Activated CD8-positive, alpha-beta memory T cell treated with anti-CD3 and anti-CD28 coated beads, Interleukin-2, amount 10 ng/mL, durations not matched to agents 7 days and 5 days (primary cell): ENCODE measurements at regions not wholly inside any gene's neighbourhood (a gene's known extent, or its start where the extent isn't known, plus 50 kb on each side); places are given as distances from the start of the nearest gene placed in this dataset.
"Not testable (repeated sequence)": the region's sequence is repeated elsewhere in the genome, so short reads cannot be mapped to it uniquely, and the experiment has no call there.

ENCODE experiments used
- ATAC-seq: fragments of 150-1000 bp; cut with Tn5 transposase; one replicate; pipeline ENCODE4 v1.10.0; 2021; ENCODE audit warnings: moderate library complexity
- CTCF ChIA-PET: fragments of 350-600 bp; sonication (Branson Sonifier 250); formaldehyde crosslinking; loops from one replicate; lab custom pipeline; 2021; ENCODE audit warnings: antibody characterized with exemption; lab: Charles Lee
- DNase-seq: peaks from one replicate; pipeline ENCODE4 v3.0.0-alpha.2; 2020
- H3K27ac Mint-ChIP-seq: one replicate; pipeline ENCODE4 v1.8.0; 2021; ENCODE audit warnings: mild to moderate bottlenecking, mixed read lengths
- H3K27me3 Mint-ChIP-seq: one replicate; pipeline ENCODE4 v1.8.0; 2021; ENCODE audit warnings: mixed read lengths
- H3K36me3 Mint-ChIP-seq: one replicate; pipeline ENCODE4 v1.8.0; 2021; ENCODE audit warnings: mild to moderate bottlenecking, mixed read lengths
- H3K4me1 Mint-ChIP-seq: one replicate; pipeline ENCODE4 v1.8.0; 2021; ENCODE audit warnings: mixed read lengths
- H3K4me3 Mint-ChIP-seq: one replicate; pipeline ENCODE4 v1.8.0; 2021; ENCODE audit warnings: mild to moderate bottlenecking, moderate library complexity, mixed read lengths
- H3K9me3 Mint-ChIP-seq: one replicate; pipeline ENCODE4 v1.8.0; 2022; ENCODE audit warnings: low read depth, mixed read lengths

GRCh38 chr9:81072758-81073157, 616.6 kb downstream of the TLE1 start:
- CTCF ChIA-PET: no interaction called here
- Mint-ChIP-seq H3K4me3 (no peak overlapping the region), H3K36me3 (no peaks in the 10 kb centered on the region), H3K27ac (no peak overlapping the region), H3K9me3 (peaks cover 5% of the 10 kb centered on the region), H3K27me3 (no peaks in the 10 kb centered on the region), H3K4me1 (no peaks in the 10 kb centered on the region)
- no peak for DNase-seq
- ATAC-seq: no peak

- H3K4me1 Mint-ChIP-seq: no peaks in the 10 kb centered on the region
- H3K4me3 Mint-ChIP-seq: no peak overlapping the region
- no peaks in the 10 kb centered on the region for H3K36me3 Mint-ChIP-seq
- no peak for DNase-seq
- CTCF ChIA-PET: no interaction called here
- no peak overlapping the region for H3K27ac Mint-ChIP-seq
- H3K27me3 Mint-ChIP-seq: no peaks in the 10 kb centered on the region
- H3K9me3 Mint-ChIP-seq: peaks cover 5% of the 10 kb centered on the region
- ATAC-seq: no peak
Measured at GRCh38 chr9:81071108-81071507, 618.2 kb downstream of the TLE1 start.

GRCh38 chr9:81070689-81071088, 618.7 kb downstream of the TLE1 start:
- Mint-ChIP-seq H3K27ac (no peak overlapping the region), H3K4me3 (no peak overlapping the region), H3K4me1 (no peaks in the 10 kb centered on the region), H3K36me3 (no peaks in the 10 kb centered on the region), H3K9me3 (peaks cover 7% of the 10 kb centered on the region), H3K27me3 (no peaks in the 10 kb centered on the region)
- ATAC-seq: no peak
- CTCF ChIA-PET: no interaction called here
- DNase-seq: no peak

GRCh38 chr9:81069923-81070322, 619.4 kb downstream of the TLE1 start:
- DNase-seq (no peak), ATAC-seq (no peak)
- peaks cover 7% of the 10 kb centered on the region for H3K9me3 Mint-ChIP-seq
- no peaks in the 10 kb centered on the region for H3K36me3 Mint-ChIP-seq
- H3K27ac Mint-ChIP-seq: no peak overlapping the region
- H3K27me3 Mint-ChIP-seq: no peaks in the 10 kb centered on the region
- CTCF ChIA-PET: no interaction called here
- no peaks in the 10 kb centered on the region for H3K4me1 Mint-ChIP-seq
- no peak overlapping the region for H3K4me3 Mint-ChIP-seq

- Mint-ChIP-seq H3K9me3 (peaks cover 7% of the 10 kb centered on the region), H3K4me1 (no peaks in the 10 kb centered on the region), H3K36me3 (no peaks in the 10 kb centered on the region), H3K27ac (no peak overlapping the region), H3K4me3 (no peak overlapping the region), H3K27me3 (no peaks in the 10 kb centered on the region)
- CTCF ChIA-PET: no interaction called here
- no peak for ATAC-seq
- no peak for DNase-seq
Measured at GRCh38 chr9:81069038-81069795, 620.1 kb downstream of the TLE1 start.

GRCh38 chr9:81062995-81063394, 626.4 kb downstream of the TLE1 start:
- H3K27me3 Mint-ChIP-seq, ATAC-seq, H3K27ac Mint-ChIP-seq, CTCF ChIA-PET, DNase-seq, H3K36me3 Mint-ChIP-seq, H3K4me1 Mint-ChIP-seq, H3K4me3 Mint-ChIP-seq: not testable (repeated sequence)
- peaks cover 16% of the 10 kb centered on the region for H3K9me3 Mint-ChIP-seq

- no peak for ATAC-seq
Measured at GRCh38 chr9:81058782-81059181, 630.6 kb downstream of the TLE1 start.

GRCh38 chr9:81053298-81054025, 635.9 kb downstream of the TLE1 start:
- CTCF ChIA-PET: no interaction called here
- H3K4me3 Mint-ChIP-seq: no peak overlapping the region

More at GRCh38 chr9:81058782-81059181, 630.6 kb downstream of the TLE1 start:
- no peak overlapping the region for H3K4me3 Mint-ChIP-seq
- DNase-seq: no peak
- H3K27me3 Mint-ChIP-seq: no peaks in the 10 kb centered on the region
- CTCF ChIA-PET: no interaction called here
- no peak overlapping the region for H3K27ac Mint-ChIP-seq
- H3K9me3 Mint-ChIP-seq: peaks cover 17% of the 10 kb centered on the region
- no peaks in the 10 kb centered on the region for H3K4me1 Mint-ChIP-seq
- no peaks in the 10 kb centered on the region for H3K36me3 Mint-ChIP-seq

GRCh38 chr9:81052846-81053245, 636.5 kb downstream of the TLE1 start:
- H3K36me3 Mint-ChIP-seq: no peaks in the 10 kb centered on the region
- peaks cover 10% of the 10 kb centered on the region for H3K9me3 Mint-ChIP-seq
- DNase-seq (no peak), ATAC-seq (no peak)
- H3K27ac Mint-ChIP-seq: no peak overlapping the region
- no peaks in the 10 kb centered on the region for H3K27me3 Mint-ChIP-seq
- no peak overlapping the region for H3K4me3 Mint-ChIP-seq
- CTCF ChIA-PET: no interaction called here
- no peaks in the 10 kb centered on the region for H3K4me1 Mint-ChIP-seq

More at GRCh38 chr9:81053298-81054025, 635.9 kb downstream of the TLE1 start:
- no peak for DNase-seq
- ATAC-seq: no peak
- Mint-ChIP-seq H3K9me3 (peaks cover 10% of the 10 kb centered on the region), H3K36me3 (no peaks in the 10 kb centered on the region), H3K27me3 (no peaks in the 10 kb centered on the region), H3K4me1 (no peaks in the 10 kb centered on the region), H3K27ac (no peak overlapping the region)

- H3K4me3 Mint-ChIP-seq: no peak overlapping the region
- H3K4me1 Mint-ChIP-seq: no peaks in the 10 kb centered on the region
- H3K36me3 Mint-ChIP-seq: no peaks in the 10 kb centered on the region
- no peak for ATAC-seq
- DNase-seq: no peak
- no peaks in the 10 kb centered on the region for H3K27me3 Mint-ChIP-seq
- CTCF ChIA-PET: no interaction called here
- peaks cover 4% of the 10 kb centered on the region for H3K9me3 Mint-ChIP-seq
- H3K27ac Mint-ChIP-seq: no peak overlapping the region
Measured at GRCh38 chr9:81047280-81047679, 642.1 kb downstream of the TLE1 start.

- CTCF ChIA-PET: no interaction called here
- no peaks in the 10 kb centered on the region for H3K4me1 Mint-ChIP-seq
- H3K36me3 Mint-ChIP-seq: no peaks in the 10 kb centered on the region
- no peak overlapping the region for H3K27ac Mint-ChIP-seq
- H3K9me3 Mint-ChIP-seq: peaks cover 1% of the 10 kb centered on the region
- no peak for ATAC-seq
- H3K4me3 Mint-ChIP-seq: no peak overlapping the region
- H3K27me3 Mint-ChIP-seq: no peaks in the 10 kb centered on the region
- no peak for DNase-seq
Measured at GRCh38 chr9:81045658-81046057, 643.7 kb downstream of the TLE1 start.

GRCh38 chr9:81037889-81038288, 651.5 kb downstream of the TLE1 start:
- no peaks in the 10 kb centered on the region for H3K4me1 Mint-ChIP-seq

GRCh38 chr9:81035601-81036000, 653.7 kb downstream of the TLE1 start:
- H3K27ac Mint-ChIP-seq: no peak overlapping the region
- CTCF ChIA-PET: no interaction called here
- peaks cover 7% of the 10 kb centered on the region for H3K9me3 Mint-ChIP-seq
- no peaks in the 10 kb centered on the region for H3K4me1 Mint-ChIP-seq
- H3K27me3 Mint-ChIP-seq: no peaks in the 10 kb centered on the region
- H3K36me3 Mint-ChIP-seq: no peaks in the 10 kb centered on the region
- no peak for DNase-seq
- no peak overlapping the region for H3K4me3 Mint-ChIP-seq
- no peak for ATAC-seq

More at GRCh38 chr9:81037889-81038288, 651.5 kb downstream of the TLE1 start:
- ATAC-seq: no peak
- H3K9me3 Mint-ChIP-seq: peaks cover 7% of the 10 kb centered on the region
- no peak overlapping the region for H3K4me3 Mint-ChIP-seq
- no peak for DNase-seq
- no peaks in the 10 kb centered on the region for H3K36me3 Mint-ChIP-seq
- H3K27me3 Mint-ChIP-seq: no peaks in the 10 kb centered on the region
- no peak overlapping the region for H3K27ac Mint-ChIP-seq
- CTCF ChIA-PET: no interaction called here

- Mint-ChIP-seq H3K27ac (no peak overlapping the region), H3K27me3 (no peaks in the 10 kb centered on the region), H3K9me3 (peaks cover 7% of the 10 kb centered on the region), H3K36me3 (no peaks in the 10 kb centered on the region), H3K4me1 (no peaks in the 10 kb centered on the region), H3K4me3 (no peak overlapping the region)
- CTCF ChIA-PET: no interaction called here
- ATAC-seq: no peak
- no peak for DNase-seq
Measured at GRCh38 chr9:81035171-81035570, 654.2 kb downstream of the TLE1 start.
